ENCODE measurements at regions not wholly inside any gene's neighbourhood (a gene's known extent, or its start where the extent isn't known, plus 50 kb on each side); places are given as distances from the start of the nearest gene placed in this dataset.
"Not testable (repeated sequence)": the region's sequence is repeated elsewhere in the genome, so short reads cannot be mapped to it uniquely, and the experiment has no call there.

- Mint-ChIP-seq H3K4me3 (no peak overlapping the region), H3K9me3 (no peaks in the 10 kb centered on the region), H3K36me3 (ENCODE audit: insufficient read depth) (no peaks in the 10 kb centered on the region), H3K27me3 (no peaks in the 10 kb centered on the region), H3K27ac (ENCODE audit: low read depth) (no peak overlapping the region), H3K4me1 (peaks cover 8% of the 10 kb centered on the region)
- DNase-seq (ENCODE audit: low spot score in 2 of 2) = no peak
- ATAC-seq (replicated peaks; ENCODE audit: extremely low read depth, poor library complexity, severe bottlenecking) = no peak
Observed at GRCh38 chr2:64936809-64937208, 52.4 kb upstream of the SLC1A4 start.

DNA sequence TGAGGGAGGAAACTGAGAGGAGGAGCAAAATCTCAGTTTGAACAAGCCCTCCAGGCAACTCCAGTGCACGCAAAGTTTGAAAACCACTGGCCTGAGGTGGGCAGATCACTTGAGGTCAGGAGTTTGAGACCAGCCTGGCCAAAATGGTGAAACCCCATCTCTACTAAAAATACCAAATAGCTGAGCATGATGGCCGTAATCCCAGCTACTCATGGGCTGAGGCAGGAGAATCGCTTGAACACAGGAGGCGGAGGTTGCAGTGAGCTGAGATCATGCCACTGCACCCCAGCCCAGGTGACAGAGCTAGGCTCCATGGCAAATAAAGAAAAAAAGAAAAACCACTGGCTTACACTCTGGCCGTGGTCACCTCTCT is 51.9 kb upstream of the SLC1A4 start:
- not testable (repeated sequence) for DNase-seq (ENCODE audit: low spot score in 2 of 2); H3K4me3 Mint-ChIP-seq; H3K4me1 Mint-ChIP-seq; H3K36me3 Mint-ChIP-seq (ENCODE audit: insufficient read depth); ATAC-seq (replicated peaks; ENCODE audit: extremely low read depth, poor library complexity, severe bottlenecking); H3K27me3 Mint-ChIP-seq; H3K9me3 Mint-ChIP-seq; H3K27ac Mint-ChIP-seq (ENCODE audit: low read depth)

DNA sequence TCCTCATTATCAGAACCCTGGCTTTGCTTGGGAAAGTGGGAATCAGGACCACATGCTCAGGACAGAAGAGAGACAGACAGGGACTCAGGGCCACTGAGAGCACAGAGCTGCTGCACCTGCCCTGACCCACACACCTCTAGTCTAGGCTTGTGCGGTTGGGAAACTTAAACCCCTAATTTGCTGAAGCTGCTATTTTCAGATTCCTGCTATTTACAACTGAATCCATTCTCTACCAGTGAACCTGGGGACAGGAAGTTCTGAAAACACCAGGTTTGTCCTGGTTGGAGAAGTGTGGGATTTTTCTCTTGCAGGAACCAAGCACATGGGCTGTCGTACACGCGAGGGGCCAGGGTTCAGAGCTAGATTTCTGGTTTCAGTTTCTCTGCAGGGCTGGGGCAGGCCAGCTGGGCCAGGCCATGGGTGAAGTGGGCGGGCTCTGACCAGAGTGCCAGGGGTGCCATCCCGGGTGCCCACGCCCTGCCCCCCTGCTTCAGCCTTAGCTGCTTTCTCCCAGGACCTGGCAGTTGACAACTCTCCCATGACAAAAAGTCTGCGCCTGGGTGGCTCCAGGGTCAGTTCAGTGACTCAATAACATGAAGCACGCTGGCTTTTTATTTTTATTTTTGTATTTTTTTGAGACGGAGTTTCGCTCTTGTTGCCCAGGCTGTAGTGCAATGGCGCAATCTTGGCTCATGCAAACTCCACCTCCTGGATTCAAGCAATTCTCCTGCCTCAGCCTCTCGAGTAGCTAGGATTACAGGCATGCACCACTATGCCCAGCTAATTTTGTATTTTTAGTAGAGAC is 51.3 kb upstream of the SLC1A4 start:
- no peaks in the 10 kb centered on the region for H3K36me3 Mint-ChIP-seq (ENCODE audit: insufficient read depth)
- DNase-seq (ENCODE audit: low spot score in 2 of 2) = no peak
- no peak overlapping the region for H3K4me3 Mint-ChIP-seq
- H3K27me3 Mint-ChIP-seq = no peaks in the 10 kb centered on the region
- ATAC-seq (replicated peaks; ENCODE audit: extremely low read depth, poor library complexity, severe bottlenecking) = no peak
- no peaks in the 10 kb centered on the region for H3K9me3 Mint-ChIP-seq
- H3K27ac Mint-ChIP-seq (ENCODE audit: low read depth) = peak overlapping the region; percentile 3
- peaks cover 8% of the 10 kb centered on the region for H3K4me1 Mint-ChIP-seq

GRCh38 chr2:64938607-64939285 is 50.5 kb upstream of the SLC1A4 start:
- H3K36me3 Mint-ChIP-seq (ENCODE audit: insufficient read depth) = no peaks in the 10 kb centered on the region
- H3K4me1 Mint-ChIP-seq = peaks cover 8% of the 10 kb centered on the region
- peak overlapping the region; percentile 3 for H3K27ac Mint-ChIP-seq (ENCODE audit: low read depth)
- DNase-seq (ENCODE audit: low spot score in 2 of 2) (no peak), ATAC-seq (replicated peaks; ENCODE audit: extremely low read depth, poor library complexity, severe bottlenecking) (no peak)
- no peak overlapping the region for H3K4me3 Mint-ChIP-seq
- H3K27me3 Mint-ChIP-seq = no peaks in the 10 kb centered on the region
- H3K9me3 Mint-ChIP-seq = no peaks in the 10 kb centered on the region

DNA sequence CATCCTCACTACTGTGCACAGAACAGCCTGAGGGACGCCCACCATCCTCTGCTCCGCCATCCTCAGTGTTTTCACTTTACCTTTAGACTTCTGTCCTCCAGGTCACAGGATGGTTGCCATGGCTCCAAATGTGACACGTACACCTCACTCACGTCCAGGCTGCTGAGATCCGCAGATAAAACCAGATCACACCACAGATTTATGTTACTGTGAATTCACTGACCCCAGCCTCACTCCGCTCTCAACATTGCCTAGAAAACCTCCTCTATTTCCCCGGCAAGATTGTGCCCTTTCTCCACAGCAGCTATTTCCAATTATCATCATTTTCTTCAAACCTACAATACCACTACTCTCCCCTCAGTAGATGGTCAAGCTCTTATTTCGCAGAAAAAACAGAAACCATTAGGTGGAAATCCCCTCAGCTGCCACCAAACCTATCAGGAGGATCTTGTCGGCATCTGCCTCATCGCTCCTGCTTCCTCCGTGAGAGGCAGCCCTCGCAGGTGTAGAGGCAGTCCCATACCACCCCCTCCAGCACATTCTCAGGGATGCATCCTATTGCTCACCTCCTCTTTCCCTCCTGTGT is 49.8 kb upstream of the SLC1A4 start:
- H3K4me3 Mint-ChIP-seq = no peak overlapping the region
- no peaks in the 10 kb centered on the region for H3K27me3 Mint-ChIP-seq
- H3K9me3 Mint-ChIP-seq = no peaks in the 10 kb centered on the region
- ATAC-seq (replicated peaks; ENCODE audit: extremely low read depth, poor library complexity, severe bottlenecking) (no peak), DNase-seq (ENCODE audit: low spot score in 2 of 2) (no peak)
- no peak overlapping the region for H3K27ac Mint-ChIP-seq (ENCODE audit: low read depth)
- no peaks in the 10 kb centered on the region for H3K36me3 Mint-ChIP-seq (ENCODE audit: insufficient read depth)
- H3K4me1 Mint-ChIP-seq = peaks cover 8% of the 10 kb centered on the region

All from central memory CD8-positive, alpha-beta T cell (primary cell).